ENCODE measurements at regions not wholly inside any gene's neighbourhood (a gene's known extent, or its start where the extent isn't known, plus 50 kb on each side); places are given as distances from the start of the nearest gene placed in this dataset.
"Not testable (repeated sequence)": the region's sequence is repeated elsewhere in the genome, so short reads cannot be mapped to it uniquely, and the experiment has no call there.

- no peak for DNase-seq
Observed at GRCh38 chr18:30004965-30005364, 1037.6 kb downstream of the DSC3 start.

GRCh38 chr18:29982218-29982617, 1060.3 kb downstream of the DSC3 start:
- no peak for DNase-seq

GRCh38 chr18:29979881-29980280, 1062.7 kb downstream of the DSC3 start:
- DNase-seq = no peak

- no peak for DNase-seq
Observed at GRCh38 chr18:29969876-29970275, 1072.7 kb downstream of the DSC3 start.

- no peak for DNase-seq
Observed at GRCh38 chr18:29962579-29962978, 1080.0 kb downstream of the DSC3 start.

GRCh38 chr18:29960539-29960938, 1082.0 kb downstream of the DSC3 start:
- DNase-seq = no peak

GRCh38 chr18:29930231-29930630, 1112.3 kb downstream of the DSC3 start:
- DNase-seq = no peak

- peak; percentile 4 for DNase-seq
Observed at GRCh38 chr18:29928081-29928480, 1114.5 kb downstream of the DSC3 start.

- no peak for DNase-seq
Observed at GRCh38 chr18:29925566-29925965, 1117.0 kb downstream of the DSC3 start.

- no peak for DNase-seq
Observed at GRCh38 chr18:29912351-29912750, 1130.2 kb downstream of the DSC3 start.

GRCh38 chr18:29892960-29893558, 1149.5 kb downstream of the DSC3 start:
- DNase-seq = peak; percentile 15

GRCh38 chr18:29883114-29883513, 1159.4 kb downstream of the DSC3 start:
- no peak for DNase-seq

GRCh38 chr18:29882620-29883019, 1159.9 kb downstream of the DSC3 start:
- no peak for DNase-seq

GRCh38 chr18:29879763-29880162, 1162.8 kb downstream of the DSC3 start:
- DNase-seq = no peak

GRCh38 chr18:29874519-29875098, 1167.9 kb downstream of the DSC3 start:
- peak; percentile 57 for DNase-seq

GRCh38 chr18:29873211-29873610, 1169.3 kb downstream of the DSC3 start:
- DNase-seq = no peak

- no peak for DNase-seq
Observed at GRCh38 chr18:29871246-29871645, 1171.3 kb downstream of the DSC3 start.

- no peak for DNase-seq
Observed at GRCh38 chr18:29862824-29863223, 1179.7 kb downstream of the DSC3 start.

- DNase-seq = no peak
Observed at GRCh38 chr18:29855637-29856036, 1186.9 kb downstream of the DSC3 start.

GRCh38 chr18:29853126-29853525, 1189.4 kb downstream of the DSC3 start:
- DNase-seq = no peak

- no peak for DNase-seq
Observed at GRCh38 chr18:29849144-29849543, 1193.4 kb downstream of the DSC3 start.

GRCh38 chr18:29841631-29842030, 1200.9 kb downstream of the DSC3 start:
- DNase-seq = no peak

- peak; percentile 2 for DNase-seq
Observed at GRCh38 chr18:29840089-29840488, 1202.5 kb downstream of the DSC3 start.

- DNase-seq = not testable (repeated sequence)
Observed at GRCh38 chr18:29838961-29839360, 1203.6 kb downstream of the DSC3 start.

GRCh38 chr18:29838556-29838955, 1204.0 kb downstream of the DSC3 start:
- no peak for DNase-seq
